Stromal cell of bone marrow (primary cell): ENCODE measurements at regions not wholly inside any gene's neighbourhood (a gene's known extent, or its start where the extent isn't known, plus 50 kb on each side); places are given as distances from the start of the nearest gene placed in this dataset.

Experiments used
- DNase-seq: peaks from one replicate; pipeline ENCODE4 v3.0.0-alpha.2; 2012; ENCODE audit warnings: low read depth

DNA sequence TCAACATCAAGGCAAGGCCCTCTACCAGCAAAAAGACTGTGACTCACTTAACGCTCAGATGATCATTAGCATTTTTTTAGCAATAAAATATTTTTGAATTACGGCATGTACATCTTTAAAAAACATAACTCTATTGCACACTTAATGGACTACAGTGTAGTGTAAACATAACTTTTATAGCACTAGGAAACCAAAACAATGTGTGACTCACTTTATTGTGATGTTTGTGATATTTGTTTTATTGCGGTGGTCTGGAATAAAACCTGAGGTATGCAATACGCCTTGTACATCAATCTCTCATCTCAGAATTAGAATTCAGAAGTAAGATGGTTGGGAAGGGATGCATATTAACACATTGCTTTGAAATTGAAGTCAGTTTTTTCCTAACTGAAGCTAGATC is 106.9 kb upstream of the PTCH1 start:
- DNase-seq, result no peak

DNA sequence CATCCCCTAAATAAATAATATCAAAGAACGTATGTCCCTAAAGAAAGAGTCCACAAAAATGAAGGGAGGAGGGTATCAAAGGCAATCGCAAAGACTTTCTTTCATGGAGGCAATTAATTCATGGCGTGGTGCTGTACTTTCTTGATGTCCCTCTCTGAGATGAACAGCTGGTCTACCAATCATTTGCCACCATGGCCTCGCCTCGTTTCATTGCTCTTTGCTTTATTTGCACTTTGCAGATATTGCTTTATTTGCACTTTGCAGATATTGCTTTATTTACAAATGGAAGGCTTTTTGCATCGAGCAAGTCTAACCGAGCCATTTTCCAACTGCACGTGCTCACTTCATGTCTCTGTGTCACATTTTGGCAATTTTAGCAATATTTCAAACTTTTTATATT is 104.0 kb upstream of the PTCH1 start:
- DNase-seq, result no peak

DNA sequence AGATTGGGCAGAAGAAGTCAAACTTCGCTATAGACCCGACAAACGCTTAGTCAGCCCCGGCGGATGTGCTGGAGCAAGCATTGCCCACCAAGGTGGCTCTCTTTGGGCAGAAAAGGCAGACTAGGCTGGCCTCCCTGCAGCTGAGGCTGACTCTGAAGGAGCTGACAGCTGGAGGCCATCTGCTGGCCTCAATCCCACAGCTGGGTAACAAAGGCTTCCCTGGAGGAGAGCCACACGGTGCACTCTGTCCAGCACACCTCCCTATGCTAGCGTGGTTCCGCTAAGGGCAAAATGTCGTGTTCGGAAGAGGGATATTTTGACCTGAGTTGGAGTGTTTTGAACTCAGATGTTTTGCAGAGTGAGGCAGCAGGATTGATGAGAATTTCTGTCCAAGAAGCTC is 103.5 kb upstream of the PTCH1 start:
- no peak for DNase-seq

DNA sequence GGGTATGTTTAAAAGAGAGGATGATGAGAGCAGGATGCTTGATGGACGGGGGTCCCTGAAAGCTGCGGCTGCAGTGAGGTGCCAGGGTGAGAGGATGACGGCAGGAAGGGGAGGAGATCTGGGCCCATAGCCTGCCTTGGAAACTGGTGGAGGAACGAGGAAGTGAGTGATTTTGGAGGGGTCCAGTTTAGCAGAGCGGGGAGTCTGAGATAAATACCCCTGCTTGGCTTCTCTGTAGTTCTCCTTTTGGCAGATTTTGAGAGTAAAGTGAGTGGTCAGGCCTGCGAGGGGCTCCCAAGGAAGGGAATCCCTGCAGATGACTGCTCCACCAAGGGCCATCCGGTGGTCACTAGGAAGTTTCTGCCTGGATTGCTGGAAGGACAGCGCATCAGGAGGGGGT is 98.5 kb upstream of the PTCH1 start:
- DNase-seq, result no peak

DNA sequence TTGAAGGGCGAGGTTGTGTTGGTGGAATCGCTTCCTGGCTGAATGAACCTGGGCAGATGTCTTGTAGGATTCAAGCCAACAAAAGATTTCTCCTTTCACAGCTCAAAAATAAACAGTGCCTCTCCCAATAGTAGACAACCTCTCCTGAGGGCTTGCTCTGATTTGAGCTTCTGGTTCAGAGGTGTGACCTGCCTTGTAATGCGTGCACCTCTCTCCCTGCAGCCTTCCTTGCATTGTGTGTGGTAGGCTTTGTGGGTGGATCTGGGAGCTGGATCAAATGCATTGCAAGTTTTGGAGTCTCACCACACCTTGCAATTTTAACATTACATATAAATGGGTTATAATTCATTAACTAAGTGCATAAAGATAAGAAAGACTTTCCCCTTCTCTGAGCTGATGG is 96.9 kb upstream of the PTCH1 start:
- no peak for DNase-seq

DNA sequence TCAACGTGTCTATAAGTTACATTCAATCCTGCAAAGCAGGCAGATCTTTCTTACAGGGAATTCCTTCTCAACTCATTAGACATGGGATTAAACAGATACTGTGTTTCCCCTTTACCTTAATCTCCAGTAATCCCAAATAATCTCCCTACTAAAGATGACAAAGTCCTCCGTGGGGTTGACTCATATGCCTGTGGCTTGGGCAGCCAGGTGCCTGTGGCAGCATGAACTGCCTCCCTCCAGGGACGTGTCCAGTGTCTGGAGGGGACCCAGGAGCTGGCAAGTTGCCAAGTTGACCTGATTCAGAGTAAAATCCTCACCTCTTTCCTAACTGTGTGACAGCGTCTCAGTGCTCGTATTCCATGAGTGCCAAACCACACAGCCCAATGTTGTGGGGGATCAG is 94.6 kb upstream of the PTCH1 start:
- DNase-seq, result no peak

DNA sequence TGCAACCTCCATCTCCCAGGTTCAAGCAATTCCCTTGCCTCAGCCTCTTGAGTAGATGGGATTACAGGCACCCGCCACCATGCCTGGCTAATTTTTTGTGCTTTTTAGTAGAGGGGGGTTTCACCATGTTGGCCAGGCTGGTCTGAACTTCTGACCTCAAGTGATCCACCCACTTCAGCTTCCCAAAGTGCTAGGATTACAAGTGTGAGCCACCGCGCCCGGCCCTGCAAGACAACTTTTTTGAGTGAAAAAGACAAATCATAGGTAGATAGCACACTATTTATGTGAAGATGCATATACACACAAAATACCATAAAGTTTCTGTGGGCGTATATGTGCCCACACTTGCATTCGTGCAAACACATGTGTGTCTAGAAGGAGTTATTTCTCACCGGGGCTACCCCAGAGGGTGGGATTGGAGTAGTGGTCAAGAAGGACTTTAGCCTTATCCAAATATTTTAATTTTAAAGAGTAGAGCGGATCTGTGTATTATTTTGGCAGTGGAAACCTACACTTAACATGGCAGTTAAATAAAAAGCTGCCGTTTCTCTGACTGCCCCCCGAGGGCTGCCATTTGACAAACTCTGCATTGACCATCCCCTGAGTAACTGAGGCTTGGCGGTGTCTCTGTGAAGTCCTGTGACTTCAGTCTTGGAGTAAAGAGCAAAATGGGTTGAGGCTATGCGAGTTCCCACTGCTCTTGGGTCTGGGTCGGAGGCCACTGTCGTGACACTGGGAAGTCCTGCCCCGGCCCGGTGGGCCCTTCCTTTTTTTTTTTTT is 93.4 kb upstream of the PTCH1 start:
- DNase-seq, result no peak

DNA sequence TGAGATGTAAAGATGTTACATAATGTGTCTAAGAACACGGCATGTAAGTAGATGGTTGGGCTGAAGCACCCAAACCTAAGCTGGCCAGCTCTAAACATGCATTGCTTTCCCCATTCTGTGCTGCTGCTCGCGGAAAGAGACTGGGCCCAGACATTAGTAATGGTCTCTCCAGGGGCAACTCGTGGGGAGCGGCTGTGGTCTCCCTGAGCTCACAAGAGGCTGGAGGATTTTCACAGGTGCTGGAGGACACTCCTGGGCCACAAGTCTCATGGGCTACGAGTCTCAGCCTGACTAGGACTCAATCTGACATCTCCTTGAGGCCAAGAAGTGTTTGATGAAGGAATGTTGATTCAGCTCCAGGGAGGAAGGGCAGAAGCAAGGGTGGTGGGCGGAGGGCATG is 92.7 kb upstream of the PTCH1 start:
- no peak for DNase-seq

DNA sequence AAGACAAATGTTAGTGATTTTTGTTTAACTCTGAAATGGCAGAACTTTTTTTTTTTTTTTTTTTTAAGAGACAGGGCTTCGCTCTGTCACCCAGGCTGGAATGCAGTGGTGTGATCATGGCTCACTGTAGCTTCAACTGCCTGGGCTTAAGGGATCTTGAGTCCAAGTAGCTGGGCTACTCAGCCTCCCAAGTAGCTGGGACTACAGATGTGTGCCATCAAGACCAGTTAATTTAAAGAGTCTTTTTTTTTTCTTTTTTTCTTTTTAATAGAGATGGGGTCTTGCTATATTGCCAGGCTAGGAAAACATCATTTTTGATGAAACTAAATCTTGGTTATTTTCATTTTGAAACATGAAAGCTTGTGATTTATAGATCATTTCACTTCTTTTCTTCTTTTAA is 91.6 kb upstream of the PTCH1 start:
- no peak for DNase-seq

DNA sequence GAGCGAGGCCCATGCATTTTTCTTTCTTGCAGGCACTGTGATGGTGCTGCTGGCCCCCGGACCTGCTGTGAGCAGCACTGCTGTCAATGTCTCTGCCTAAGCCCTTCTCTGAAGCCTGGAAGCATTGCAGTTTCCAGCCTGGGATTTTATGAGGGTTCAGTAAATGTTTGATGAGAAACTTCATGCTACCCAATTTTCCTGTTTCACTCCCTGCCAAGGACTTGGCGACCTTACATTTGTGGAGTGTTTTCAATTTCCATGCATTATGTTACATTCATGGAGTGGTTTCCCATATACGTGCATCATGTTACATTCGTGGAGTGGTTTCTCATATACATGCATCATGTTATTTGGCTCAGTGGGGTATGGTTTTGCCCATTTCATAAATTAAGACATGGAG is 90.7 kb upstream of the PTCH1 start:
- no peak for DNase-seq

DNA sequence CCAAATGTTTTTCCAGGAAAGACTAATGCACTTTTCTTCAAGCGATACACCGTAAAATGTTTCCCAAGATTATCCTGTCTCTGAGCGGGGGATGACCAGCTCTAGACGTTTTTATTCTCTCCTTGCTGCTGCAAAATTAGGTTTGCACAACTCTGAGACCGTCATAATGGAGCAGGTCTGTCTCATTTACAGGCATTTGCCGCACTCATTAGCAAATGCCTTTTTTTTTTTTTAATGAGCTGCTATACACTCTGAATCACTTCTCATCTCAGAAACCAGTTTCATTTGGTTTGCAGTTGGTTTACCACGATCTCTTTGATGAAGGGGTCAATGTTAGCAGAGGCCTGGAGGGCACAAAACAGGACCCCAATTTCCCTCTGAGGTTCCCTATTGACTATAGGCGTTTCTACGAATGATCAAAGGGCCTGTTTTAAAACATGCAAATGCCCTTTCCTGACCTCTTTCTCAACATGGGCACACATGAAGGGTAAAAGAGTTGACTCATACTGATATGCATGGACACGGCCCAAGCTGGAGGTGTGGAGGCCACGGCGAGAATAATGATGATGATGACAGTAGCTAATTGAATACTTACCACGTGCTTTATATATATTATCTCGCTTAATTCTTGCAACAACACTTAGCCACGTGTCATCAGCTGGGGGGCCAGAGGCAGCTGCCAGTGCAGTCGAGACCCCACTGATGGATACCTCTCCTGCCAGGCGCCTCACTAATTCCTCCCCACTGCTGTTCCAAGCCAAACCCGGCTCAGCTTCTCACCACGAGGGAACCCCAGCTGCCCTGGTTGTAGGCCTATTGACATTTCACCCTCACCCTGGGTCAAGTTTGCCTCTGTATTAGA is 89.9 kb upstream of the PTCH1 start:
- DNase-seq, result no peak

DNA sequence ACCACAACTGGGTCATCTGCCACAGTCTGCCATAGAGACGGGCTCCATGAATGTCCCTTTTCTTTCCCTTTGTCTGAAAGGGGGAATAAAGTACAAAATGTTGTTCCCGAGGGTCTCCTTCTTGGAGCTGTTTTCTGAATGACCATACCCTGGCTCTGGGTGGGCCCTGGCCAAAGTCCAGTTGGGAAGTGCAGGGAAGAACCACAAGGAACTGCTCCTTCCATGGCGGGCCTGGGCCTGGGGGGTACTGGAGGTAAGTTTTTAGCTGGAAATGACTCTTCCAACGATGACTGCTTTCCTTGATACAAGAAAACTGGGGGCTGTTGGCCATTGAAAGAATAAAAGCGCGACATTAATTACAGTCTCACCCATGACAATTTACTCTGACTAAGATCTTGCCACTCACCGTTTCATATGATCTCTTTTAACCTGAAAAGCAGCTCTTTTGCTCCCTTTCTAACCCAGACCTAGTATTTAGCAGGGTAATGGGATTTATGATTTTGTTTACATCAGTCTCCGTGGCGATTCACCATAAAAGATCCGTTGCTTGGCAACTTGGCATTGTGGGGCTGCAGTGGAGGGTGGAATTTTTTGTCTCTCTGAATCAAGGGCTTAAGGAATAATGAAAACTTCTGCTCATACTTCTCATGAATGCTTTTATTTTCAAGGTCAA is 89.2 kb upstream of the PTCH1 start:
- DNase-seq, result no peak

DNA sequence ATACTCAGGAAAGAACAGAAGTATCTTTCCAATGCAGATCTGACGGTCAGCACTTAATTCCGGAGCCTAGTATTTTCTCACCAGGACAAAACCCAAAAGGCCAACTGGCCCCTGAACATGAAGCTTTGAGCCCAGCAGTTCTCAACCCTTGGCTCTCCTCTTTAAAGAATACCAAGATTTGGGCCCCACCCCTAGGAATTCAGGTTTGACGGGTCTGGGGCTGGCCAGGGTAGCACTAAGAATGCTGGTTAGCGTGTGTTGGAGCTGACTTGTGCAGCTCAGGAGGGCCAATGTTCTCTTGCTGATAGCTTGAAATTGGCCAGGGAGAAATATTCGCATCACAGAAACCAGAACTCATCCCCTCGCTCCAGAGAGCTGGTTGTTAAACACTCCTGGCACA is 88.3 kb upstream of the PTCH1 start:
- DNase-seq, result no peak

DNA sequence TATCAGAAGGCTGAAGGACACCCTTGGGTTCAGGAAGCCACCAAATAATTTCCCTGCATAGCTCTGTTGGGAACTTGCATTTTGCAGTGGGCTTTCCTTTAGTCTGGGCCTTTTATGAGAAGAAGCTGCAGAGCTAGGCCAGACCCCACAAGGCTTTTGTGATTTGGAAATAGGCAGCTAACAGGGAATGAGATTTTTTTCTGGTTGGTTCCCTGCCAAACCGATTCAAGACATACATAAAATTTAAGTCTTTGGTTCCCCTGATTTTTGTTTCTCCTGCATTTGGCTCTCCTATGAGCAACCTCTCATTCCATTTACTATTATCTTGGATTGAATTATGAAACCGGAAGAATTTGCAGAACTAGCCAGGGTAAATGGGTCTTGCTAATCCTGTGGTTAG is 81.5 kb upstream of the PTCH1 start:
- no peak for DNase-seq

DNA sequence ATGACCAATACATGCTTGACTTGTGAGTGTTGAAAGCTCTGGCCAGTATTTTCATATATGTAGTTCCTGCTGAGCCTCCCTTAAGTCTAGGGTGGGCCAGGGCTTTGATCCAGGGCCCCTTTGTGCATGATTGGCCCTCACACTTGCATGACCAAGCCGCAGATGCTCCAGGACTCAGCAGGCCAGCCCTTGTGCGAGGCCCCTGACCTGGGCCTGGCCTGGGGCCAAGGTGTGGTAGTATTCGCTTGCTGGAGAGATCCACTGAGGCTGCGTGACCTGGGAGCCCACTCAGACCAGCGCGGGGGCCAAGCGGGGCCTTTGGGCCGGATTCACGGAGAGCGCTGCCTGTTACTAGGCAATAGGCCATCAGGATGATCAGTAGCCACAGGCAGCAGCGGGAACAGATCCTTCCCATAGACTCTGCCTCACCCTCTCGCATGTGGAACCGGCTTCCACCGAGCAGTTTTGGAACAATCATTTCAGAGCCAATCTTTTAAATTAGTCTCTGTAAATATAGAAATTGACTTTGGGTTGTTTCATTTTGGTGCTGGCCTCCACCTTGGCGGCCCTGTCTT is 79.0 kb upstream of the PTCH1 start:
- no peak for DNase-seq

DNA sequence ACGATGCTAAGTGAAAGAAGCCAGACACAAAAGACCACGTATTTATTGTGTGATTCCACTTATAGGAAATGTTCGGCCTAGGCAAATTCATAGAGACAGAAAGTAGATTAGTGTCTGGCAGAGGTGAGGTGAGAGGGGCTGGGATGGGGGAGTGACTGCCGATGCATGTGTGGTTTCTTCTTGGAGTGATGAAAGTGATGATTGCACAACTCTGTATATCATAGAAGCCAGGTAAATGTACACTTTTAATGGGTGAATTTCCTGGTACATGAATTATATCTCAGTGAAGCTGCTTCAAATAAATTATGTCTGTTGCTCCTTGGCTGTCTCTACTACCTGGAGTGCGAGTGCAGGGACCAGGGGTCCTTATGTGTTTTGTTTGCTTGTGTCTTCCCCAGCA is 76.2 kb upstream of the PTCH1 start:
- no peak for DNase-seq

DNA sequence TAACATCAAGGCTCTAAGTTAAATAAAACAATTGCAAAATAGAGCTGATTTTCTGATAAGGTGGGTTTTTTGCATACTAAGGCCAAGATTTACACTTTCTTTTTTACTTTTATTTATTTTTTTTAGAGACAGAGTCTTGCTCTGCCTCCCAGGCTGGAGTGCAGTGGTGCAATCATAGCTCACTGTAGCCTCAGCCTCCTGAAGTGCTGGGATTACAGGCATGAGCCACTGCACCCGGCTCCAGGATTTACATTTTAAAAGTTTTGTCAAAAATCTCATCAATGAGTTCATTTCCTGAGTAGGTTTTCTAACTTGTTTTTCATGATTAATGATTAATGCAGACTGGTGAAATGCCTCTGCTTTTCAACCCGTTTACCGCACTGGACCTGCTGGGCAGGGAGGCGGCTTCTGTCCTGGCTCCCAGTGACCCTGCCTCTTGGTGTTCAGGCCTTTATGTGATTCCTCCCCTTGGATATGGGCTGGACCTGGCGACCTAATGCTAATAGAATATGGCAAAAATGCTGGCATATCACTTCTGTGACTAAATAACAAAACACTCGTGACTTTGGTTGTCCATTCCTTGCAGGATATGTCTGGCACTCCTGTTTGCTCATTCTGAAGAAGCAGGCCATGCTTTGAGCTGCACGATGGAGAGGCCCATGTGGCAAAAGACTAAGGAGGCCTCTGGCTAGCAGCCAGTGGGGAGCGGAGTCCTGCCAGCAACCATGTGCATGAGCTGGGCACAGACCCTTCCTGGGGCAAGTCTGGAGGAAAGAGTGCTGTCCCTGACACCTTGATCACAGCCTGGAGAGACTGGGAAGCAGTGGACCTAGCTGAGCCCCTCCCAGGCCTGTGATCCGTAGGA is 72.2 kb upstream of the PTCH1 start:
- DNase-seq, result no peak

DNA sequence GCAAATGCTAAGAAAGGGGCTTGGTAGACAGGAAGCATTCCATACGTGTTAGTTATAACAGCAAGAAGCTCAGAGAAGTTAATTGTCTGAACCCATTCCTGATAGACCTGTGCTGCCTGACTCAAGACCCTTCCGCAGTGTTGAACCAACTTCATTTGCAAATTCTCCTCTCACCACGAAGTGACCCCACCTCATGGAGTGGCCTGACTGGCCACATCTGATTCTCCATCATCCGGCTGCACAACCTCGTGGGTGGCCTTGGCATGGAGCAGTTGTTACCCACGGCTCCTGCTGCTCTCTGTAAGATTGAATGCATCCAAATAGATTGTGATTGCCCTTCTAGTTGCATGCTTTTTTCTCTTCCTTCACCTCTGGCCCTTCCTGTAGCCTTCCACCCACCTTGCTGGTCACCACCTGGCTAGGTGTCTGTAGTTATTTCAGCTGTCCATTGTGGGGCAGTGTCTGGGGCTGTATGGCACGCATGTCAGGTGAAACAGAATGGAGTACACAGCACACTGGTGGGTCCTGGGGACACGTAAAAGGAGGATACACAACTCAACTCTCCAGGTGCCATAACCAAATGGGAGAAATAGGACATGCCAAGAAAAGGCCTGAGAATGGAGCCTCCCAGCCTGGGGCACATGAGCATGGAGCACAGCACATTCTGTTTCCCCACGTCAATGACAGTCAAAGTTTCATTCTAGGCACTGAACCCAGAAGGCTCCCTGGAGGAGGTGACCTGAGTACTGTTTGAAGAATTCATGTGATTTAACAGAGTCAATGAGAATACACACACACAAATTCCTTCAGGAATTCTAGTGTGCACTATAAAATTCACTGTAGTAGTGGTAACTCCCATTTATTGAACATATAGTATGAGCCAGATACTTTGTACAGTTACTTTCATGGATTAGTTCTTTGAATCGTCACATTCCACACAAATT is 70.5 kb upstream of the PTCH1 start:
- DNase-seq, result no peak

DNA sequence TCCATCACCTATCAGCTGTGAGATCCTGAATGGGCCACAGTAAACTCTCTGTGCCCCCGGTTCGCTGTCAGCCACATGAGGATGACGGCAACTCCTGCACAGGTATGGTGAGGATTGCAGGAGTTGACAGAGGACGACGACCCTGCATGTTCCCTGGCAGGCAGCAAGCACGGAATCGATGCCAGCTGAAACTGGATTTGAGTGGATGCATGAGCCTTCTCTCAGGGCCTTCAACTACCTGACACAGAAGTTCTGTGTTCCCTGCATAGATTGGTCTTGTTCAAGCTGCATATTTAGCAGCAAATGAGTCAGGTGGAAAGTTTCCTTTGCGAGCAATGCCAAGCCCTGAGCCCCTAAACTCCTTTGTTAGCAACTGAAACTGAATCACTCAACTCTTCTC is 69.6 kb upstream of the PTCH1 start:
- DNase-seq, result no peak

DNA sequence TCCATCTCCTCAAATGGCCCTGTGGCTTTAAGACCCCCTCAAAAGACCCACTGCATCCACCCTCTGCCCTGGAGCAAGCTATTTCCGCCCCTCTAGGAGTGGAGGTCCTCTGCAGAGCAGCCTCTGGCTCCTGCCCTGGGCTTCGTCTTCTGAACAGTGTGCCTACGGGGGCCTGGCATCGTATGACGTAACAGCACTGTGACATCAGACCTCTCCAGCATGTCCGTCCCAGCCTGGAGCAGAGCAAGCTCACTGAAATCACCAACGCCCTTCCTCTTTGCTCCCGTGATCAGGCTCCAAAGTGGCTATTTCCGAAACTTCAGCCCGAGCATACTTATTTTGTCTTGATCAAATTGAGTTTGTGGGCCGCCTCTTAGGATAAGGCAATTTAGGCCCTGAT is 69.1 kb upstream of the PTCH1 start:
- DNase-seq, result no peak

DNA sequence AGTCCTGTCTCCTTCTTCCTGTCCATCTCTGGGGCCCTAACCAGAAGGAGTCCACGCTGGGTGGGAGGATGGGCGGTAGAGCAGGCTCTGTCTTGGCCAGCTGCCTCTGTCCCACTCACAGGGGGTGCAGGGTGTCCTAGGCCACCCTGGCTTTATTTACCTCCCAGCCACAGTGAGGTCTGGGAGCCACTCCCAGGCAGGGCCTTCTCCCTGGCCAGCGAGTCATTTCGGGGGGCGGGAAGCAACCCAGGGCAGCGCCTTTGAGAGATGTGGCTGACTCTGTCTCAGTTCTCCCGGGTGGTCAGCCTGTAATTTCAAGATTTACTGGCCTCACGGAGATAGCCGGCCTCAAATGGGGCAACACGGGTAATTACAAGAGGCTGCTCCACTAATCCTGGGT is 67.4 kb upstream of the PTCH1 start:
- DNase-seq, result no peak
